OCI-LY1 (cell line): ENCODE measurements at regions not wholly inside any gene's neighbourhood (a gene's known extent, or its start where the extent isn't known, plus 50 kb on each side); places are given as distances from the start of the nearest gene placed in this dataset.

Source experiments
- CTCF ChIP-seq: fragments of 200-600 bp; sonication (generic), shearing (Covaris generic); IDR thresholded peaks from 2 replicates; pipeline ENCODE4 v1.5.1; 2017; ENCODE audit warnings: mild to moderate bottlenecking, antibody characterized with exemption, low read length, moderate library complexity, mixed read lengths
- EZH2 ChIP-seq: fragments of 200-600 bp; sonication (generic), shearing (Covaris generic); IDR thresholded peaks from 2 replicates; pipeline ENCODE4 v1.8.0; 2017; ENCODE audit warnings: borderline replicate concordance, mixed run types, mild to moderate bottlenecking, antibody characterized with exemption, low read length, moderate library complexity, mixed read lengths

- TF ChIP-seq CTCF: no peak
- TF ChIP-seq EZH2: no peak
Measured at GRCh38 chr13:80463673-80464352, 122.9 kb upstream of the SPRY2 start.
